HepG2 (cell line): ENCODE measurements at regions not wholly inside any gene's neighbourhood (a gene's known extent, or its start where the extent isn't known, plus 50 kb on each side); places are given as distances from the start of the nearest gene placed in this dataset.

Source experiments
- ADNP ChIP-seq: sonication (generic); formaldehyde crosslinking; IDR thresholded peaks from 2 replicates; pipeline ENCODE4 v1.4.0; 2020; ENCODE audit warnings: missing genetic modification reagents
- GFI1 ChIP-seq: sonication (generic); formaldehyde crosslinking; IDR thresholded peaks from 2 replicates; pipeline ENCODE4 v1.5.0; 2020; ENCODE audit warnings: missing genetic modification reagents, mild to moderate bottlenecking, borderline replicate concordance
- POLR2A ChIP-seq, 2 experiments: IDR thresholded peaks; 2 replicates each; pipeline ENCODE4 v1.6.1; 2011; ENCODE audit warnings: low read depth in 2 of 2, low read length in 2 of 2, mild to moderate bottlenecking in 1 of 2, moderate library complexity in 1 of 2; ENCODE audit not compliant: insufficient read depth in 1 of 2
- SOX6 ChIP-seq, 2 experiments: fragments of 450-650 bp in 1 of 2; sonication (generic) in 1 of 2; formaldehyde crosslinking in 1 of 2; IDR thresholded peaks; 2 replicates each; pipeline versions ENCODE4 v1.4.0 to v1.6.1; 2017 to 2020; ENCODE audit warnings: antibody characterized with exemption in 1 of 2, mild to moderate bottlenecking in 1 of 2, missing genetic modification reagents in 1 of 2
- U2AF2 ChIP-seq: fragments of 200-400 bp; formaldehyde crosslinking; IDR thresholded peaks from 2 replicates; pipeline ENCODE4 v1.6.1; 2017; ENCODE audit warnings: low read depth, mild to moderate bottlenecking, low read length
- ZBTB7A ChIP-seq: sonication (generic); formaldehyde crosslinking; IDR thresholded peaks from 2 replicates; pipeline ENCODE4 v1.8.0; 2022; ENCODE audit warnings: mild to moderate bottlenecking, missing genetic modification reagents
- ZFYVE20 ChIP-seq: sonication (generic); formaldehyde crosslinking; IDR thresholded peaks from 2 replicates; pipeline ENCODE4 v1.8.0; 2023; ENCODE audit warnings: low read depth, mild to moderate bottlenecking, moderate library complexity, missing genetic modification reagents, borderline replicate concordance
- ZNF138 ChIP-seq: sonication (generic); formaldehyde crosslinking; IDR thresholded peaks from 2 replicates; pipeline ENCODE4 v1.5.0; 2020; ENCODE audit warnings: mild to moderate bottlenecking, low read depth, missing genetic modification reagents
- ZNF274 ChIP-seq: sonication (generic); formaldehyde crosslinking; IDR thresholded peaks from 2 replicates; pipeline ENCODE4 v1.5.1; 2020; ENCODE audit warnings: mild to moderate bottlenecking, missing genetic modification reagents
- ZNF577 ChIP-seq: sonication (generic); formaldehyde crosslinking; IDR thresholded peaks from 2 replicates; pipeline ENCODE4 v1.4.0; 2020; ENCODE audit warnings: mild to moderate bottlenecking, low read depth, missing genetic modification reagents, borderline replicate concordance
- ZNF7 ChIP-seq: IDR thresholded peaks from 2 replicates; pipeline ENCODE4 v1.6.1; 2016; ENCODE audit warnings: missing biosample characterization, missing genetic modification reagents
- TF ChIP-seq, protein P1 (sequence below): sonication (generic); IDR thresholded peaks from 2 replicates; pipeline ENCODE4 v1.6.1; 2016; ENCODE audit warnings: low read depth, borderline replicate concordance
- TF ChIP-seq, protein P2 (sequence below), 2 experiments: sonication (generic) in 1 of 2; formaldehyde crosslinking in 1 of 2; IDR thresholded peaks; 2 replicates each; pipeline versions ENCODE4 v1.4.0 to v1.6.1; 2018 to 2020; ENCODE audit warnings: missing genetic modification reagents in 2 of 2, borderline replicate concordance in 1 of 2, low read depth in 1 of 2, mild to moderate bottlenecking in 1 of 2, missing biosample characterization in 1 of 2

DNA sequence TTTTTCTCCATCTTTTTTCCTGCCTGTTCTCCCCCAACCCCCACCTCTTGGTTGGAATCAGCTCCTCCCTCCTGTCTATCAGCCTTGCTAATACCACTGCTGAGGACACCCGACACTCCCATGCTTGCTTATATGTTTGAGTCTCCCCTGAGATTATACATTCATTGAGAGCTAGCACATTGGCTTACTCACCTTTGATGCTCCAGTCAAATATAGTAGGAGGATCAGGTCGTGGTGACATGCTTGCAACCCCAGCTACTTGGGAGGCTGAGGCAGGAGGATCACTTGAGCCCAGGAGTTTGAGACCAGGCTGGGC is 91.5 kb upstream of the CCBE1 start:
- TF ChIP-seq POLR2A (IDR thresholded peaks at IDR 0.05; ENCODE audit: insufficient read depth in 1 of 2, low read depth in 2 of 2, low read length in 2 of 2), result no peak
- no peak for TF ChIP-seq ADNP (CRISPR knock-in tag)
- TF ChIP-seq GFI1 (CRISPR knock-in tag), result no peak
- TF ChIP-seq ZNF577 (CRISPR knock-in tag), result no peak
- no peak for TF ChIP-seq ZNF7
- TF ChIP-seq ZNF138, result no peak
- TF ChIP-seq, protein P1, sequence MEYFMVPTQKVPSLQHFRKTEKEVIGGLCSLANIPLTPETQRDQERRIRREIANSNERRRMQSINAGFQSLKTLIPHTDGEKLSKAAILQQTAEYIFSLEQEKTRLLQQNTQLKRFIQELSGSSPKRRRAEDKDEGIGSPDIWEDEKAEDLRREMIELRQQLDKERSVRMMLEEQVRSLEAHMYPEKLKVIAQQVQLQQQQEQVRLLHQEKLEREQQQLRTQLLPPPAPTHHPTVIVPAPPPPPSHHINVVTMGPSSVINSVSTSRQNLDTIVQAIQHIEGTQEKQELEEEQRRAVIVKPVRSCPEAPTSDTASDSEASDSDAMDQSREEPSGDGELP, result no peak
- TF ChIP-seq, protein P2, sequence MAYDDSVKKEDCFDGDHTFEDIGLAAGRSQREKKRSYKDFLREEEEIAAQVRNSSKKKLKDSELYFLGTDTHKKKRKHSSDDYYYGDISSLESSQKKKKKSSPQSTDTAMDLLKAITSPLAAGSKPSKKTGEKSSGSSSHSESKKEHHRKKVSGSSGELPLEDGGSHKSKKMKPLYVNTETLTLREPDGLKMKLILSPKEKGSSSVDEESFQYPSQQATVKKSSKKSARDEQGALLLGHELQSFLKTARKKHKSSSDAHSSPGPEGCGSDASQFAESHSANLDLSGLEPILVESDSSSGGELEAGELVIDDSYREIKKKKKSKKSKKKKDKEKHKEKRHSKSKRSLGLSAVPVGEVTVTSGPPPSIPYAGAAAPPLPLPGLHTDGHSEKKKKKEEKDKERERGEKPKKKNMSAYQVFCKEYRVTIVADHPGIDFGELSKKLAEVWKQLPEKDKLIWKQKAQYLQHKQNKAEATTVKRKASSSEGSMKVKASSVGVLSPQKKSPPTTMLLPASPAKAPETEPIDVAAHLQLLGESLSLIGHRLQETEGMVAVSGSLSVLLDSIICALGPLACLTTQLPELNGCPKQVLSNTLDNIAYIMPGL (CRISPR knock-in tag; IDR thresholded peaks at IDR 0.05; ENCODE audit: borderline replicate concordance in 1 of 2, low read depth in 1 of 2), result no peak
- no peak for TF ChIP-seq SOX6 (IDR thresholded peaks at IDR 0.05)
- no peak for TF ChIP-seq SOX6 (CRISPR knock-in tag; IDR thresholded peaks at IDR 0.05)
- TF ChIP-seq ZBTB7A (CRISPR knock-in tag), result no peak
- no peak for TF ChIP-seq ZFYVE20
- no peak for TF ChIP-seq U2AF2
- TF ChIP-seq ZNF274 (CRISPR knock-in tag), result no peak
